Neutrophil (primary cell): ENCODE measurements at regions not wholly inside any gene's neighbourhood (a gene's known extent, or its start where the extent isn't known, plus 50 kb on each side); places are given as distances from the start of the nearest gene placed in this dataset.

ENCODE experiments used
- H3K27ac ChIP-seq: fragments of 200-600 bp; sonication (generic); 2 replicates; pipeline ENCODE4 v1.5.1; 2016; ENCODE audit warnings: mild to moderate bottlenecking, moderate library complexity
- H3K27me3 ChIP-seq: fragments of 200-600 bp; sonication (generic); 2 replicates; pipeline ENCODE4 v1.6.0; 2016; ENCODE audit warnings: mild to moderate bottlenecking
- H3K36me3 ChIP-seq: fragments of 200-600 bp; sonication (generic); 2 replicates; pipeline ENCODE4 v1.5.1; 2017
- H3K4me1 ChIP-seq, 2 experiments: fragments of 200-600 bp in 1 of 2; sonication (generic) in 1 of 2; 1 replicate in 1 of 2; 2 replicates in 1 of 2; pipeline versions ENCODE4 v1.5.1 to v1.6.1; 2013 to 2016; ENCODE audit warnings: low read depth in 1 of 2, low read length in 1 of 2, mild to moderate bottlenecking in 1 of 2, moderate library complexity in 1 of 2; ENCODE audit not compliant: control insufficient read depth in 1 of 2, insufficient read depth in 1 of 2
- H3K4me3 ChIP-seq, 2 experiments: fragments of 200-600 bp in 1 of 2; sonication (generic) in 1 of 2; 1 replicate in 1 of 2; 2 replicates in 1 of 2; pipeline ENCODE4 v1.5.1; 2013 to 2016; ENCODE audit warnings: low read depth in 1 of 2, low read length in 1 of 2, mild to moderate bottlenecking in 1 of 2, moderate library complexity in 1 of 2
- H3K9me3 ChIP-seq: fragments of 200-600 bp; sonication (generic); 2 replicates; pipeline ENCODE4 v1.5.1; 2016
- CTCF ChIP-seq: fragments of 200-600 bp; sonication (generic); IDR thresholded peaks from 2 replicates; pipeline ENCODE4 v1.5.1; 2016; ENCODE audit warnings: antibody characterized with exemption

- no peak for TF ChIP-seq CTCF
These were observed 329.8 kb downstream of the PMP22 start for GRCh38 chr17:14935139-14935841.

GRCh38 chr17:14933676-14934075 is 331.4 kb downstream of the PMP22 start:
- Histone ChIP-seq H3K27ac (no peak overlapping the region), H3K4me1 (no peaks in the 10 kb centered on the region), H3K36me3 (no peaks in the 10 kb centered on the region), H3K27me3 (no peaks in the 10 kb centered on the region), H3K9me3 (no peaks in the 10 kb centered on the region), H3K4me3 (no peak overlapping the region)
- TF ChIP-seq CTCF, result no peak

More at GRCh38 chr17:14935139-14935841, 329.8 kb downstream of the PMP22 start:
- Histone ChIP-seq H3K36me3 (no peaks in the 10 kb centered on the region), H3K27ac (no peak overlapping the region), H3K9me3 (no peaks in the 10 kb centered on the region), H3K4me3 (no peak overlapping the region), H3K27me3 (no peaks in the 10 kb centered on the region), H3K4me1 (no peaks in the 10 kb centered on the region)

- no peak overlapping the region for H3K4me3 ChIP-seq
- no peak overlapping the region for H3K27ac ChIP-seq
- no peaks in the 10 kb centered on the region for H3K27me3 ChIP-seq
- TF ChIP-seq CTCF, result peak; percentile 44
- no peaks in the 10 kb centered on the region for H3K4me1 ChIP-seq
- no peaks in the 10 kb centered on the region for H3K9me3 ChIP-seq
- no peaks in the 10 kb centered on the region for H3K36me3 ChIP-seq
These were observed 338.5 kb downstream of the PMP22 start for GRCh38 chr17:14926526-14927122.

- H3K4me1 ChIP-seq, result no peaks in the 10 kb centered on the region
- H3K27me3 ChIP-seq, result no peaks in the 10 kb centered on the region
- H3K4me3 ChIP-seq, result no peak overlapping the region
- no peaks in the 10 kb centered on the region for H3K9me3 ChIP-seq
- no peak for TF ChIP-seq CTCF
- H3K36me3 ChIP-seq, result no peaks in the 10 kb centered on the region
- no peak overlapping the region for H3K27ac ChIP-seq
These were observed 339.1 kb downstream of the PMP22 start for GRCh38 chr17:14926073-14926472.

- Histone ChIP-seq H3K4me3 (no peak overlapping the region), H3K9me3 (no peaks in the 10 kb centered on the region), H3K4me1 (no peaks in the 10 kb centered on the region), H3K36me3 (no peaks in the 10 kb centered on the region), H3K27me3 (no peaks in the 10 kb centered on the region), H3K27ac (no peak overlapping the region)
- TF ChIP-seq CTCF, result no peak
These were observed 339.6 kb downstream of the PMP22 start for GRCh38 chr17:14925498-14925897.
